ENCODE measurements at regions not wholly inside any gene's neighbourhood (a gene's known extent, or its start where the extent isn't known, plus 50 kb on each side); places are given as distances from the start of the nearest gene placed in this dataset.

GRCh38 chr20:57791178-57791962 lies 81.6 kb upstream of the PMEPA1 start:
- no peak for DNase-seq (ENCODE audit: low spot score)

DNA sequence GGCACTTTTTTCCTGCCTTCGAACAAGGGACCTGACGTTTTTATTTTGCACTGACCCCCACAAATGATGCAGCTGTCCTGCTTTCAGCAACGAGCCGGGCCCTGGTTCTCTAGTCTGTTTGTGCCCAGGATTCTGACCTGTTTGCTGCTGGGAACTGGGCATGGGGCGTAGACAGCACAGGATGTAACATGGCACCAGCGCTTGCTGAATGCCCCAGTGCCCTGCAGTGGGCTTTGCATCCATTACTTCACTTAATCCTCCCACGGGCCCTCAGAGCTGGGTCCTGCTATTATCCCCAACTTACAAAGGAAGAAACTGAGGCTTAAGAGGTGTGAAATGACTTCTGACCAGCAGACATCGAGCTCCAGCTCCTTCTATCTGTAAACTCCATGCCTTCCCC lies 80.4 kb upstream of the PMEPA1 start:
- DNase-seq (ENCODE audit: low spot score): no peak

DNA sequence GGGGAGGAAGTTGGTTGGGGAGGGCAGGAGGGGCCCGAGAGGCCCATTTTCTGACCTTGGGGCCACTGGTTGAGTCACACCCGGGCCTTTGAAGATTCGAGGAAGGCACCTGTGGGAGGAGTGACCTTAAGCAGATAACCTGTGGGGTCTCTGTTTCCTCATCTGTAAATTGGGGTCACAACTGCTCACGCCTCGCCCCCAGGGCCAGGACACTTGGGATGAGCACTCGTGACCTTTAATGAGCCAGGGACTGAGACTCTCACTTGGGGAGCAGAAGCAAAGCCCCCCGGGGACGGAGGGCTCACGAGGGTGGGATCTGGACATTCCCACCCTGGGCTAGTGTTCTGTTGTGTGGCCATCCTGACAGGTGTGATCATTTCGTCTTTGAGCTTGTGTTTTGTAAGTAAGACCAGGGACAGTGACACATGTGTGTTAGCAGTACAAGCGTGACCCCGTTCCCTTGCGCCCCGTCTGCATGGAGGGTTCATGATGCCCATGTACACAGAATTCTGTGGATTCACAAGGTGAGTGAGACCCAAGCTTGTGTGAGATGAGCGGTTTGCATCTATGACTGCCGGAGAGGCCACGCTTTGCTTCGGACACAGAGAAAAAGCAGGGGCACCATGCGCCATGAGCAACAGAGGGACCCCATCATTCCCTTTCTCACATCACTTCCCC lies 79.3 kb upstream of the PMEPA1 start:
- DNase-seq (ENCODE audit: low spot score): no peak

GRCh38 chr20:57787990-57788781 lies 78.4 kb upstream of the PMEPA1 start:
- no peak for DNase-seq (ENCODE audit: low spot score)

DNA sequence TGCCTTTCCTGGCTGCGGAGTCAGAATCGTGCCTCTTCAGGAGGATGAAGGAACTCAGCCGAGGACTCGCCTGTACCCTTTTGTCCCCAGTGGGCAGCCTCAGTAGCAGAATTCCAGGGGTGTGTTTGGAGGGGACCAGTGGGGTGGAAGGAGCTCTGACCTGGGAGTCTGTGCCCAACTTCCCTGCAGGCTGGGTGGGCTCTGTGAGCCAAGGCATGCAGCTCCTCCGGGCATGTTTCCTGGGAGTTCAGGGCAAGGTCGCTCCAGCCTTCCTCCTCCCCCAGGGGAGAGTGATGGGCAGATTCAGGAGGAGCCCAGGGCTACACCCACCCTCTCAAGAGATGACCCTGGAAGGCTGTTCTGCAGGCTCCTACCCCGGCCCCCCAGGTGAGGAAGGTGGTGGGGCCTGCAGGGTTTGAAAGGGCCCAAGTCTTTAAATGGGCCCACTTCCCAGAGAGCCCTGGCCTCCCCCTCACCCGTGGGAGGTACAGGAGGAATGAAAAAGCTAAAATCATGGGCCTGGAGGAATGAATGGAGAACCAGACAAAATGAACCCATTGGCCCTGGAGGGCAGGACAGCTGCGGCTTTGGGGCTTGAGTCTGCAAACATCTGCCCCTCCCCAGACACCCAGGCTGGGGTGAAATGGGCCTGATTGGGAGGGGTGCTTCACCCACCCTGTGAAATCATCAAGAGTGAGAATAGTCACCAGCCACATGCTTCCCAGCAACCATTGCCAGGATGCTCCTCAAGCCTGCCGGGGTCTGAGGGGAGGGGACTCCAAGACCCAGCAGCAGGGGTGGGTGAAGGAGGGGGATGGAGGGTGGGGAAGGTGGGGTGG lies 77.6 kb upstream of the PMEPA1 start:
- no peak for DNase-seq (ENCODE audit: low spot score)

- DNase-seq (ENCODE audit: low spot score): no peak
Measured at GRCh38 chr20:57786304-57786932, 76.6 kb upstream of the PMEPA1 start.

- DNase-seq (ENCODE audit: low spot score): no peak
Measured at GRCh38 chr20:57785720-57786119, 75.9 kb upstream of the PMEPA1 start.

DNA sequence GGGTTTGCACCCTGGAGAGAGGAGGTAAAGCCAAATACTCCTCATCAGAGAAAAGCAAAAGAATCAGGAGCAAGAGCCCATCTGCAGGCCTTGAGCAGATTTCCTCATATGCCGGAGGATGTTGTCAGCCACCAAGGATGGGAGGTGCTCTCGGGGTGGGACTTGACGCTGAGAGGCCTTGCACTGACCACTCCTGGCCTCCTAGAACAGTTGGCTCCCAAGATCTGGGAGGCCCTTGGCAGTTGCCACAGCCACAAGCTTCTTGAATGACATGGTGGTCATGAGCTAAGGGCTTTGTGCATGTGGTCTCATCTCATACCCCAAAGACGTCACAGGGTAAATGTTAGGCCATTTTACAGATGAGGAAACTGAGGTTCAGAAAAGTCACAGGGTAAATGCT lies 75.2 kb upstream of the PMEPA1 start:
- DNase-seq (ENCODE audit: low spot score): no peak

DNA sequence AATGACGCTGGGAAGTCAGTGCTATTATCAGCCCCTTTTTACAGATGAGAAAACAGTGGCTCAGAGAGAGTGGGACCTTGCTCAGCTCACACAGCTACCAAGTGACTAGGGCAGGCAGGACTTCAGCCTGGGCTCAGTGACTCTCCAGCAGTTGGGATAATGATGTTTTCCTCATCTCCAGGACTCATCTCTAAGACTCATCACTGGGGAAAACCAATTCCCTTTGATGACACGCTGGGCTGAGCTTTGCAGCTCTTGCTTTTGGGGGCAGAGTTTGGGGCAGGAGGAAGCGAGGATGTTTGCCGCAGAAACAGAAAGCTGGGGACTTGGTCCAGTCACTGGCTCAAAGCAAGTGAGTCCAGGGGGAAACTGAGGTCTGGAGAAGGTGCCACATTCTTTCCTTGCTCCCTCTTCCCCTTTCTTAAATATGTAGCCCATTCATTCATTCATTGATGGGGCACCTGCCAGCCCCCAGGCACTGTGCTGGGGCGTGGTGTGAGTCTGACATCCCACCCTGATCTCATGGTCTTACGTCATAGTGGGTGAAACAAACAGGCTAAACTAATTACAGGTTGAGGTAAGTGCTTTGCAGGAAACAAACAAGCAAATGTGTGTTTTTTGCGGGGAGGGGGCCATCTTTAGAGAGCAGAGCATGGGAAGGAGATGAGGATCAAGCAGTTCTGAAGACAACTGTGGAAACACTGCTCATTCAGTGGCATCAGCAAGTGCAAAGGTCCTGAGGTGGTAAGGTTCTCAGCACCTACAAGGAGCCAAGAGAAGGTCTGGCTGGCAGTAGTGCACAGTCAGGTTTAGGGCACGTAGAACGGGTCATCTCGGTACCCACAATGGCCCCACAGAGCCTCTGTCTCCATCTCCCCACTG lies 74.4 kb upstream of the PMEPA1 start:
- DNase-seq (ENCODE audit: low spot score): no peak

- no peak for DNase-seq (ENCODE audit: low spot score)
Measured at GRCh38 chr20:57783196-57783595, 73.4 kb upstream of the PMEPA1 start.

GRCh38 chr20:57782631-57783041 lies 72.8 kb upstream of the PMEPA1 start:
- DNase-seq (ENCODE audit: low spot score): no peak

GRCh38 chr20:57781901-57782300 lies 72.1 kb upstream of the PMEPA1 start:
- no peak for DNase-seq (ENCODE audit: low spot score)

GRCh38 chr20:57780906-57781305 lies 71.1 kb upstream of the PMEPA1 start:
- no peak for DNase-seq (ENCODE audit: low spot score)

DNA sequence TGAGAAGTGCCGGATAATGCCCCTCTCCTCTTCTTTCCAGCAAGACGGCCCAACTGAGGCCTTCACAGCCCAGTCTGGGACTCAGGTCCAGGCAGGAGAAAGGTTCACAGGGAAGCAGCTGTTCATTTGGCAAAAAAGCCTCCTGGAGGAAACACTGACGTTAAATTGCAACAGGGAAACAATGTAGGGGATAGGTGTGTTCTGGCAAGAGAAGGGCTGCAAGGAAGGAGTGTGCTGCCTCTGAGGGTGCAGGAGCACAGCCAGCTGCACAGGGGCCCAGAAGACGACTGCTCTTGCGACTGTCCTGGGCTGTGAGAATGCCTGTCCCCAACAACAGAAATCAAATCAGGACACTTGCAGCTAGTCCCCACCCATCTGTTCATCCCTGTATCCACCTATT lies 70.6 kb upstream of the PMEPA1 start:
- DNase-seq (ENCODE audit: low spot score): no peak

- no peak for DNase-seq (ENCODE audit: low spot score)
Measured at GRCh38 chr20:57779401-57780003, 69.7 kb upstream of the PMEPA1 start.

DNA sequence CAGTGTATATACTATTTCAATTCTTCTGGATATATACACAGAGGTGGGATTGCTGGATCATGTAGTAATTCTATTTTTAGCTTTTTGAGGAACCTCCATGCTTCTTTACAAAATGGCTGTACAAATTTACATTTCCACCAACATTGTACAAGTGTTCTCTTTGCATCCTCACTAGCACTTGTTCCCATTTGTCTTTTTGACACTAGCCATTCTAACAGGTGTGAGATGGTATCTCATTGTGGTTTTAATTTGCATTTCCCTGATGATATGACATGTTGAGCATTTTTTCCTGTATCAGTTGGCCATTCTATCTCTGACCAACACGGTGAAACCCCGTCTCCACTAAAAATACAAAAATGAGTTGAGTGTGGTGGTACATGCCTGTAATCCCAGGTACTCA lies 68.1 kb upstream of the PMEPA1 start:
- DNase-seq (ENCODE audit: low spot score): no peak

DNA sequence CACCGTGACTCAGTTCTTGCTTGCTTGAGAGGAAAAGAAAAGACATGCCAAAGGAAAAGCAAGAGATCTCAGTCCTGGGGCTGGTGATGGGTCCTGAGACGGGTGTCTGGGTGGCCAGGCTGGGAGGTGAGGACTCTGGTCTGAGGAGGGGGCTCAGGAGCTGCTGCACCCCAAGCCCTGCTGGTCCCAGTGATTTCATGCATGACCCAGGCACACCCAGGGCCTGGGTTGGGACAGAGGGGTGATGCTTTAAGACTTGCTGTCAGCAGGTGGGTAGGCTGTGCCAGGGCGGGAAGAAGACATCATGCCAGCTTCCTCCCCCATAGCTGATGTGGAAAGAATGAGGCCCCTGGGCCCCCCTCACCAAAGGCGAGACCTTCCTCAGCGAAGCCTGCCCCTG lies 65.1 kb upstream of the PMEPA1 start:
- DNase-seq (ENCODE audit: low spot score): no peak

- DNase-seq (ENCODE audit: low spot score): no peak
Measured at GRCh38 chr20:57774111-57774880, 64.5 kb upstream of the PMEPA1 start.

All from H4 (cell line).